ENCODE measurements at regions not wholly inside any gene's neighbourhood (a gene's known extent, or its start where the extent isn't known, plus 50 kb on each side); places are given as distances from the start of the nearest gene placed in this dataset.
"Not testable (repeated sequence)": the region's sequence is repeated elsewhere in the genome, so short reads cannot be mapped to it uniquely, and the experiment has no call there.

- no peak for FAIRE-seq
Measured at GRCh38 chr22:48426466-48427380, 1401.0 kb downstream of the BRD1 start.

DNA sequence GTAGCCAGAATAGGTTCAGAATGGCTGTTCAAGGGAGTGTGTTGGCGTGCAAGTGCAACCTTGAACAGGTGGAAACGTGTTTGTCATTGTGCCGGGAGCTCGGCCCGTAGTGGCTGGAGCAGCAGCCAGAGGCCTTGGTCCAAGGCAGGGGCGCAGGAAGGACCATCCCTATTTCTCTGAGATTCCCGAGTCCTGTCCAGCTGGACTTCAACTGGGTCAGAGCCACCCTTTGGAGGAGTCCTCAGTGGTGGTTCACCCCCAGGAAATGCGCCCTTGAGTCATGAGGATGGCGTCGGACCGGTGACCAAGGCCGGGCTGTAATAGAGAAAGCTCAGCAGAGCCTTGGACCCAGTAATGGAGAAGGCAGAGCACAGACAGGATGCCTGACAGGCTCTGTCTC is 1402.0 kb downstream of the BRD1 start:
- DNase-seq (ENCODE audit: low spot score) (no peak), FAIRE-seq (no peak)

More at GRCh38 chr22:48426466-48427380, 1401.0 kb downstream of the BRD1 start:
- DNase-seq (ENCODE audit: low spot score): no peak

DNA sequence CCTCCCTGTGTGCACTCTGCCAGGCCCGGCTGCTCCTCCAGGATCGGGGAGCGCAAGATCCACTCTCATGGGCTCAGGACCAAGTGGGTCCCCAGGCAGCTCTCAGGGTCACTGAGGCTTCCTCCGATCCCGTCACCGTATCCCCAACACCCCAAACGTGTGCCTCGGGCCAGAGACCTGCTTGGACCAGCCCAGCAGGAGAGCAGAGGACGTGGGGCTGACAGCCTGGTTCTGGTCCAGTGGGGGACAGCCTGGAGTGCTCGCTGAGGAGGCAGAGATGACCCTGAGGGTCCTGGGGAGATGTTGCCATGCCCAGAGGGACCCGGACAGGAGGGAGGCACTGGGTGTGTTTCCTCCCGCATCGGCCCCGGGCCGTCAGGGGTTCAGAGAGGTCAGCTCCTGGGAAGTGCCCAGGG is 1402.6 kb downstream of the BRD1 start:
- FAIRE-seq: no peak

DNA sequence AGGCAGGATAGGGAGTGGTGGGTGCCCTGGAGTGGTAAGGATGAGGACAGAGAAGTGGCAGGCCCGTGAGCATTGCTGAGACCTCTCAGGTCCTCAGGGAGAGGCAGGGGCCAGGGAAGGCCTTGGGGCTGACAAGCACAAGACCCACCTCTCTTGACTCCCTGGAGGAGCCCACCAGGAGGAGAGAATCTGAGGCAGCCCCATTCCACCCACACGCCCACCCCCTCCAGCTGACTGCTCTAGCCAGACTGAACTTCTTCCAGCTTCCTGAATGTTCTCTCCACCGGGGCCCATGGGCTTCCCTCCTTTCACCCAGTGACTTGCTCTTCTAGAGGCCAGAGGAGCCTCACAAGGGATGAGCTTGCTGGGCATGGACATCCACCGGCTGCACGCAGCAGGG is 1403.0 kb downstream of the BRD1 start:
- DNase-seq (ENCODE audit: low spot score): no peak
- FAIRE-seq: no peak

More for the DNA sequence above, 1402.6 kb downstream of the BRD1 start:
- no peak for DNase-seq (ENCODE audit: low spot score)

DNA sequence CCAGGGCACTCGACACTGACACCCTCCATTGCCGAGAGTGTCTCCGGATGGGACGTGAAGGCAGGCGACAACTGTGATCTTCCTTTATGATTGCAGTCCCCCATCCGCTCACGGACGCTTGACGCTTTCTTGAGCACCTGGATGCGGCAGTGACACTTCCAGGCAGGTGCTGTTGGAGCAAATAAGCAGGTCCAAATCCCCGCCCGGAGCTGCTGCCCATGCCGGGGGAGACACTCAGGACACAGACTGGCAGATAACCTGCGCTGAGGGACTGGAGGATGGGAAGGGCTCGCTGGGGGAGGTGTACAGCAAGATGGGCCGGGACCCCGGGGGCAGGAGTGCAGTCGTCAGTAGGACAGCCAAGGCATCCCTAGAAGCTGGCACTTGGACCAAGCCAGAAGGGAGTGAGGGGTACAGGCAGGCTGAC is 1403.5 kb downstream of the BRD1 start:
- FAIRE-seq: no peak
- DNase-seq (ENCODE audit: low spot score): no peak

GRCh38 chr22:48423481-48423911 is 1404.2 kb downstream of the BRD1 start:
- DNase-seq (ENCODE audit: low spot score) (no peak), FAIRE-seq (no peak)

GRCh38 chr22:48422900-48423480 is 1404.7 kb downstream of the BRD1 start:
- FAIRE-seq (no peak), DNase-seq (ENCODE audit: low spot score) (no peak)

DNA sequence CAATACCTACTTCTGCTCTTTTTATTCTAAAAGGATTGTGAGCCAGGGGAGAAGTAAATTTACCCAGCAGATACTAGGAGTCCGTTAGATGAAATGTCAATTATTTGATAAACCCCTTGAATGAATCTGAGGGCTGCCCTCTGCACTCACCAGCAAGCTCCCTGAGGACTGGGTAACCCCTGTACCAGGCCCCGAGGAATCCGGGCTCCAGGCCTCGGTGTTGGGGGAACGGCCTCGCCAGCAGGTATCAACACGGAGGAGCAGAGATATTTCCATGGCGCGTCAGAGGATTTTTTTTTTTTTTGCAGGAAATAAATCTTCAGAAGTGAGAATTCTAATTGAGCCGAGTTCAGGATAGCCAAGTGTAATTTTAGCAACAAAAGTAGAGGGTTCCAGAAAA is 1408.8 kb downstream of the BRD1 start:
- DNase-seq (ENCODE audit: low spot score): no peak
- FAIRE-seq: no peak

DNA sequence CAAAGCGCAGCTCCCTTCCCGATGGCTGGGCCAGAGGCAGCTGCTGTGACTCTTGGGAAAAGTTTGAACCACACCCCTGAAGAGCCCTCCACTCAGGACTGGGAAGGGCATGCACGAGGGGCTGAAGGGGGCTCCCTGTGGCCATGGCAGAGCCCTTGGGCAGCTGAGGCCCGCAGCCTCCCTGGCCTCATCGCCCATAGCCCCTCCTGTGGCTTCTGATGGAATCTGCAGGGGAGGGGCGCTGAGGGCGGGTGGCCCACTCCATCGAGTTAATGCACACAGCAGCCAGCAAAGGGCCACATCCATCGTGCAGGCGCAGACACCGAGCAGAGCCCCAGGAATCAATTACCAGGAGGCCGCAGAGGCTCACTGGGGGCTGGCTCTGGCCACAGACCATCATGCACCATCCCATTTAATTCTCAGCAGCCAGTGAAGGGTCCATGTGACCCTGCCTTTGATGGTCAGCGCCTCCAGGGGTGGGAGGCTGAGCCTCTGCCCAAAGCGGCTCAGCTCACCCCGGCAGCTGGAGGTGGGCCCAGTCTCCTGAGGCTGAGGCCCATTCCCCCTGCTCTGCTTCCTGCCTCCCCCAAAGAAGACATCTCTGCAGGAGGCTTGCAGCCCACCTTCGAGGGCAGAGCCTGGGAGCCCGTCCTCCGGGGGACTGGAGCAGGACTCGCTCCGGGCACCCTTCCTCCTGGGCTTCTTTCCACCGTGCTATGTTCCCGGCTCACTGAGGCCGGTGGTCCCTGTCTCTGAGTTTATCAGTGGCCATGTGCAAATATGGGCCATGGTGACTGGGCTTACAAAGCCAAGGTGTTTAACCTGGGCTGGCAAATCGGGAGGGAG is 1410.2 kb downstream of the BRD1 start:
- no peak for FAIRE-seq
- DNase-seq (ENCODE audit: low spot score): no peak

DNA sequence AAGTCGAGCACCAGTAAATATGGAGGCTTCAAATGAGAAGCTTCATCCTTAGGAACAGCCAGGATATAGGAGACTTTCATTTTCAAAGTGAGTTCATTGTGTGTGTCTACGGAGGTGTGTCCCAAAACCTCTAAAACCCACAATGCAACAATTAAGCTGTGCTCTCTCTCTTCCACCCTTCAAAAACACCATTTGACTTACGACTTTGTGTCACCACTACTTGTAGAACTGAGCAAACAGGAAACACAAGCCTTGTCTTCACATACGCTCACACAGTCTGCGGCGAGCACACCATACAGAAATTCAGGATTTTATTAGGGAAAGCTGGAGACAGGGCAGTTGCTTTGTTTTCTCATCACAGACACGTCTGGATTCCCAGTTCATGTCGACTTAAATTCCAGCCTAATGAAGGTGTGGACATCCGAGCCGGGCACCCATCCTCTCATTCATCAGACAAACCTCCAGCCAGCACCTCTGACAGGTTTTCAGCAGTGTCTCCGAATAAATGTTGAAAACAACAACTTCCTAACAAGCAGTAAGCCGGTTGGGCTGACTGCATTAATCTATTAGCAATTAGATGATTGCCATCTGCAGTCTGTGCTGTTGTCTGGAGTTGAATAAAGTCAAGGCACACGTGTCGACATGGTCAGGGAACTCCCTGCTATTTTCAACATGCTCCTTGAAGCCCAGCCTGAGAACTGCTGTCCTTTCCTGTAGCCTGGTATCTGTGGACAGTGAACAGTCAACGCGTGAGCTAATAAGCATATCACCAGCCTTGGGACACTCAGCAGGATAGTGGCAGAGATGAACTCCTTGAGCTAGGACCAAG is 1411.1 kb downstream of the BRD1 start:
- no peak for FAIRE-seq
- no peak for DNase-seq (ENCODE audit: low spot score)

GRCh38 chr22:48415520-48415919 is 1412.2 kb downstream of the BRD1 start:
- FAIRE-seq: no peak
- DNase-seq (ENCODE audit: low spot score): no peak

GRCh38 chr22:48414651-48415050 is 1413.0 kb downstream of the BRD1 start:
- DNase-seq (ENCODE audit: low spot score) (no peak), FAIRE-seq (no peak)

DNA sequence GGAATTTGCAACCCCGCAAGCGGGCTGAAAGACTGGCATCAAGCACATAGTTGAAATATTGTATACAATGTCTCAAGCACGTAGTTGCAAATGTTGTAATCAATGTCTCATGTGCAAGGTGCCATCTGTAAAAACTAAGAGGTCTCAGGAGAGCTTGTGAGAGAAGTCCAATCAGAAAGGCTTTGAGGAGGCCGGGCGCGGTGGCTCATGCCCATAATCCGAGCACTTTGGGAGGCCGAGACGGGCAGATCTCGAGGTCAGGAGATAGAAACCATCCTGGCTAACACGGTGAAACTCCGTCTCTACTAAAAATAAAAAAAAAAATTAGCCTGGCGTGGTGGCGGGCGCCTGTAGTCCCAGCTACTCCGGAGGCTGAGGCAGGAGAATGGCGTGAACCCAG is 1414.7 kb downstream of the BRD1 start:
- not testable (repeated sequence) for FAIRE-seq; DNase-seq (ENCODE audit: low spot score)

DNA sequence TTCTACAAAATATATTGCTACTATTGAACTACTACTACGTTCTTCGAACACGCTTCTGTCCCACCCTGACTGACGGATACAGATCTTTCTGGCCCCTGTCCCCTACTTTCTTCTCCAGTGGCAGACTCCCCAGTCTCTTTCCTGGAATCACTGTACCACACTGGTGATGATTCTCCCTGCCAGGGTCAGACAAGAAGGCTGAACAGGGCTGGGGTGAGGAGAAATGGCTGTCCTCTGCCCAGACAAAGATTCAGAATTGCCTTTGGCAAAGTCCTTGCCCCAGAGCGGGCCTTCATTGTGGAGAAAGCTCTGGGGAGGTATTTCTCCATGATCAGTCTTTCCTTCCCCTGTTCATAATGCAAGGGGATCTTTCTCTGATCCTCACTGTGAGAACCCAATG is 1417.1 kb downstream of the BRD1 start:
- no peak for FAIRE-seq
- no peak for DNase-seq (ENCODE audit: low spot score)

DNA sequence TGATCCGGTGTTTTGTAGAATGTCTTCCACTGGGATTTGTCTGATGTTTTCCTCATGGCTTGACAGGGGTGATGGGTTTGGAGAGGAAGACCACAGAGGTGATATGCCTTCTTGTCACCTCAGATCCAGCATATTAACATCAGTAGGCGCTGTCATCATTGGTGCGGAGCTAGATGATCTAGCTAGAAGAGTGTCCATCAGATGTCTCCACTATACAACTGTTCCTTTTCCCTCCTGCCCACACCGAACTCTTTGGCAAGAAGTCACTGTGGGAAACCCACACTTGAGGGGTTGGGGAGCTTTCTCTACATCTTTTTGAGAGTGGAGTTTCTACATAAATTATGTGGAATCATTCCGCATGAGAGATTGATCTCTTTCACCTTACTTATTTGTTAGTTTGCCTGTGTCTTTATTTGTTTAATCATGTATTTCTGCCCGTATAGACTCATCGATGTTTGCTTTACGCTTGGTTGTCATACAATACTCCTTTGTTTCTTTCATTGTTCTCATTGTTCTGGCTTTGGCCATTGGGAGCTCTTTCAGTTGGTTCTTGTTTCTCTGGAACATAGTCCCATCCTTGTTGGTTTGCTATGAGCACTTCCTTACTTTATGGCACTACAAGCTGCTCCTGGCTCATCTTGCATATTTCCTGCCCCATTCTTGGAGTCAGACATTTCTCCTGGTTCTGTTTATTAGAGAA is 1420.3 kb downstream of the BRD1 start:
- FAIRE-seq (no peak), DNase-seq (ENCODE audit: low spot score) (no peak)

DNA sequence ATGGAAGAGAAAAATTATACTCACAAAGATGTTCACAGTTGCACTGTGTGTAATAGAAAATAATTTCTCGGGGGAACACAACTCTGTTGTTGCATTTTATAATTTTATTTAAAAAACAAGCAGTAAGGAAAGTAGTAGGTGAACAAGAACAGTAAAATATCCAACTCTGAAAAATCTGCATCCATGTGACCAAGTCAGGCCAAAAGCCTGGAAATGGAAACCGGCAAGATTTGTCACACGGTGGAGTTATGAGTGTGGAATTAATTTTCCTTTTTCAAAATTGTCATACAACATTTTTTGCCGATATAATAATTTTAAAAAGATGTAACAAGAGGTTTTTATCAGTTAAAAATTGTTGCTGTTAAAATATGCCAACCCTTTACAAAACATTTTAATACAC is 1421.5 kb downstream of the BRD1 start:
- DNase-seq (ENCODE audit: low spot score): no peak
- FAIRE-seq: no peak

DNA sequence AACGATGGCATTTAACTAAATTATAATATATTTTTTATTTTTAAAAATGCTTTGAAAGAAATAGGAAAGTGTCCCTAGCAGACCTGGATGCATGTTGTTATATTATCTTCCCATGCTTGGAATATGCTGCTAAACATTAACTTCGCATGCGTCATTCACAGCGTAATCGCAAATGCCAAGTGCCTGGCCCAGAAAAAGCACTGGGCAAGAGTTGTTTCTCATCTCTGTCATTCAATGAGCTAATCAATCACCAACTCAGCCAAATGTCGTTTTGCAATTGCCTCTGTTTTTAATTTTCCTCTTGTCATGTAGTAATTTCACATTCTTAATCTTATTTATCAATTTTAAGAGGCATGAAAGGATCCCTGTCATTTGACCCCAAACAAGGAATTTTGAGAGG is 1421.9 kb downstream of the BRD1 start:
- no peak for FAIRE-seq

GRCh38 chr22:48404801-48405447 is 1422.7 kb downstream of the BRD1 start:
- DNase-seq (ENCODE audit: low spot score) (no peak), FAIRE-seq (no peak)

More for the DNA sequence above, 1421.9 kb downstream of the BRD1 start:
- no peak for DNase-seq (ENCODE audit: low spot score)

DNA sequence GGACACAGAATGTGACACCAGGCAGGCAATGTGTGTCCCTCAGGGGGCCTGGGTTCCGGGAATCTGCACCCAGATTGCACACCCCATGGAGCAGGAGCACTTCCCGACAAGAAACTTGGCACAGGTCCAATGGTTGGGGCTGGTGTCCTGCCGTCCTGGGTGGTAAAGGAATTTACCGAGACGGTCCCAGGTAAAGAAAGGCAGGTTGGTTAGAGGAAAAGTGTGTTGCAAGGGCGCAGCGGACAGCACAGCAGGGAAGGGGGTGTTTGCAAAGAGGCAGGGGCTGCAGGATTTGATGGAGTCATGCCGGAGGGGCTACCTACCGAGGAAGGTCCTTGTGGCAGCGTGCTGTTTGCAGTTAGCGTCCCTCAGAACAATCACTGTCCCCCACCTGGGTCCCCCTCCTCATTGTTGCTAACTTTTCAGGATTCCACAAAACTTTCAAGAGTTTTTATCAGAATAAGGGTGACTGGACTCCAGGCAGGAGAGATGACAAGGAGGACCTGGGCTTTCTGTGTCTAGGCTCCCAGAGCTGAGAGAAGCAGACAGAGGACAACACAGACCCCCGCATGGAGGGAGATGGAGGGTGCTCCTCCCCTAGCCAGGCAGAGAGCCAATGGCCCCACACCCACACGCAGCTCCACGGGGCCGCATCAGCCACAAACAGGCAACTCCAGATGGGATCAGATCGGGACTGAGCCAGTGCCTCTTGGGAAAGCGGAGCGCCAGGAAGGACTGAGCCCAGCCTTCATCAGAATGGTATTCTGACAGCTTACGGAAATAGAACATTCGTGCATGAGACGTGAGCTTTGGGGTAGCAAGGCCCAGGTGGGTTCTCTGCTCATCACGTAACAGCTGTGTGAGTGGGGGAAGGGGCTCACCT is 1423.9 kb downstream of the BRD1 start:
- DNase-seq (ENCODE audit: low spot score) (no peak), FAIRE-seq (no peak)
